Inferior parietal cortex (tissue), 1 donor: ENCODE measurements at regions not wholly inside any gene's neighbourhood (a gene's known extent, or its start where the extent isn't known, plus 50 kb on each side); places are given as distances from the start of the nearest gene placed in this dataset.
A peak's percentile ranks its signal among the peaks of the same experiment; 100 is the strongest.

Source experiments
- DNase-seq: peaks from one replicate; pipeline ENCODE4 v3.0.0-alpha.2; 2016; ENCODE audit errors: extremely low spot score

DNA sequence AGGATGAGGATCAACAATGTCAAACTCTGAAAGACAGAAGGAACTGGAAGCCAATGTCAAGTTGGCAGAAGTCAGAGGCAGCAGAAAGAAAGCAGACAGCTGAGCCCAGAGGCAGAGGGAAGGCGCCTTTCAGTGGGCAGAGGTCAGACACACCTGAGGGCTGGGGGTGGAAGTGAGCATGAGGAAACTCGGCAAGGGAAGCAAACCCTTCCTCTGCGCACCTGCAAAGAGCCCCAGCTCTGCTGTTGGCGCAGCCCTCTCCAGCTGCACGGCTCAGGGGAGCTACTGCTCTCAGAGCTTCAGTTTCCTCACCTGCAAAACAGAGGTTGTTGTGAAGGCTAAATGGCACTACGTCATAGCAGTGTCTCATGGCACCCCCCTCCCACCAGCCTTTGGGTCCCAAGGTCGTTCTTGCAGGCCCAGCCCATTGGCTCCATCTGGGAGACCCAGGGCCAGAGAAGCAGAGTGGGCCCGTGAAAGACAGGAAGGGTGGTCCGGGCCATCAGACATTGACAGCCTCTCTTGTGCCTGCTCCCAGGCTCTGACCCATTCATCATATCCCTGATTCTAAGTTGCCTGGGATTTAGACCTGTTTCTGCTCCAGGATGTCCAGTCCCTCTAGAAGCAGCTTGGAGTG, 53.3 kb upstream of the SLC6A11 start:
- DNase-seq = no peak

DNA sequence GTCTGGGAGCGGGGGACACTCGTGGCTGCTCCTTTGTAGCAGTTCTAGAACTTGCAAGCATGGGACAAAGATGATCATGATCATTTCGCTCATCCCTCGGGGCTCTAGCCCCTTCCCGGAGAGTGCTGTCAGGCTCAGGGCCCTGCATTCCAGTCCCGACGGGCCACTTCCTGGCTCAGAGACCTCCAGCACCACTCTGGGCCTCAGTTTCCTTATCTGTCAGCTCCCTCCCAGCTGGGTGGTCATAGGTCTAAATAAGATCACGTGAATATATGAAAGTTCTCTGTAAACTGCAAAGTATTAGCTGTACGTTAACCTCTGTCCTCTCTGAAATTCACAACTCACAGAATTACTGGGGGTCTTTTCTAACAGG, 52.8 kb upstream of the SLC6A11 start:
- DNase-seq = no peak

DNA sequence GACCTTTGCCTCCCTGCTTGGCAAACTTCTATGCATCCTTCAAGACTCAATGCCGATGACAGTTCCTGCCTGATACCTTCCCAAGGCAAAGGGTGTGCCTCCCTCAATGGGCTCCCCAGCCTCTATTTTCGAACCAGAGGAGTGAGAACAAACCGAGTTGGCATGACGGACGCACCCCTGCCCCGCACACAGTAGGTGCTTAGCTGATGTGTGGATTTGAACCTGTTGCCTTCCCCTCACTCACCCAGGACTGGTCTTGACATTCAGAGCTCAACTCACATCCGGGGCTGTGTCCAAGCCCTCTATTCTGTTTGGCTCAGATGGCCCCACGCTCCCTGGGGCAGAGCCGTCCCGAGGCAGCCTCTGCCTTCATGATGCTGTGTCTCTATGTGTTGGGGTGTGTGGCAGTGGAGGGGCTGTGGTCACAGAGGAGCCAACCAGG, 52.2 kb upstream of the SLC6A11 start:
- no peak for DNase-seq

DNA sequence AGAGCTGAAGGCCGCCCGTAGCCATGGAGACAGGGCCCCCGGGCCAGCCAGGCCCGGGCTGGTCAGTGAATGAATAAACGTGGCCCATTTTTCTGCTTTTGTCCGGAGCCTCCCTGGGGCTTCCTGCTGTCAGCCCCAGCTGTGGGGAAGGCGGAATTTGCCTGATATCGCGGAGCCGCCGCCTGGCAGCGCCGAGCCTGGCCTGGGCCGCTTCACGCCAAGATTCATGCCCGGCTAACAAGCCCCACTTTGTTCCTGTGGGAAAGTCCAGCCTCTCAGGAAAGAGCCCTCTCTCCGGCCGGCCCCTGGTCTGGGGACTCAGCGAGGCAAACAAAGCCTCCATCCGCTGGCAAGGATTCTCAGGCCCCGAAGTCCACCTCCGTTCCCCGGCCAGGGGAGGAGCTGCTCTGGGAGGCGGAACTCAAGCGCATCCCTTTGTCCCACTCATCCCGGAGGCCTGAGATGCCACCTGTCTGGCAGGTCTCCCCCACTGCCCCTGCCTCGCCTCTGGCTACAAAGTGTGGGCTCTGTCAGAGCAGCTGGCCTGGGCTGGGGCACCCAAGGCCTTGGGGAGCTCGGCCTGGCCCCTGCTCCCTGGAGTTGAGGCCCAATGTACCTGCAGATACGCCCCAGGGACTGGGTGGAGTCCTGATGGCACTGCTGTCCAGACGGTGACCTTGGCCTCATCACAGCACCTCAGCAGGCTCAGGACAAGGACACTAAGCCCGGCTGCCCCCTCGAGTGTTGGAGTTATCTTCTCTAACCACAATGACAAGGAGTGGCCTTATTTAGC, 51.6 kb upstream of the SLC6A11 start:
- DNase-seq = peak; percentile 20

DNA sequence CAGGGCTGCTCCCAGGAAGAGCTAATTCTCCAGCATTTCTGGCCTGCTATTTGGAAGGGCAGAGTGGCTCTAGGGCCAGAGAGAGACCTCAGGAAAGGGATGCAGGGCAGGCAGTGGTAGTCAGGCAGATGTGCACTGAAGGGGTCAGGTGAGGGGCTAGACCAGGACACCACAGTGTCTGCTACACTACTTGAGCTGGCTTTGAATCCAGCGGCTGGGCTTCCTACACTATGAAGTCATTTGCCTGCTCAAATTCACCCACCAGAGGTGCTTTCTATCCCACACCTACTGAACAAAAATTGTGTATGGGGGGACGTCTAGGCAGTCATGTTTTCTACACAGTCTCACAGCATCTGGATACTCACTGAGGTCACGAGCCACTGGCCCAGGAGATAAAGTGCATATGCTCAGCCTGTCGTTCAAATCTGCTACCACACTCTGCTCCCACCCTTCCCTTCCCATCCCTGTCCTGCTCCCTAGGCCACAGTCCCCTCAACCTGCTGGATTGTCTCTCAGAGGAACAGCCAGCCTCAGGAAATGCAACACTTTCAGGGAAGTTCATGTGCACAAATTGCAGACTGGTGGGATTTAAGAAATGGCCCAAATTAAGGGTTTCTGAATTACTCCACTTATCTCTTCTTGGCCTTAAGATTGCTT, 49.9 kb upstream of the SLC6A11 start:
- DNase-seq = no peak
